Esophagus muscularis mucosa (tissue), 4 donors: ENCODE measurements at regions not wholly inside any gene's neighbourhood (a gene's known extent, or its start where the extent isn't known, plus 50 kb on each side); places are given as distances from the start of the nearest gene placed in this dataset.

Experiments used
- CTCF ChIP-seq, 3 experiments: fragments of 200-600 bp in 2 of 3; fragments of 450-650 bp in 1 of 3; sonication (generic) in 2 of 3; IDR thresholded peaks; one replicate each; pipeline ENCODE4 v1.5.1; 2017 to 2019; ENCODE audit warnings: antibody characterized with exemption in 3 of 3, mild to moderate bottlenecking in 2 of 3, moderate library complexity in 1 of 3
- EP300 ChIP-seq: sonication (generic); formaldehyde crosslinking; IDR thresholded peaks from one replicate; pipeline ENCODE4 v1.6.1; 2017; ENCODE audit warnings: antibody characterized with exemption
- POLR2A ChIP-seq: fragments of 450-650 bp; IDR thresholded peaks from one replicate; pipeline ENCODE4 v1.6.1; 2017; ENCODE audit warnings: antibody characterized with exemption, moderate library complexity, mild to moderate bottlenecking, low read depth
- POLR2AphosphoS5 ChIP-seq, 2 donors: sonication (generic); formaldehyde crosslinking; IDR thresholded peaks; one replicate each; pipeline ENCODE4 v1.6.1; 2017; ENCODE audit warnings: antibody characterized with exemption in 2 of 2

GRCh38 chr5:96031180-96031579, 69.5 kb upstream of the ELL2 start:
- no peak for TF ChIP-seq CTCF (IDR thresholded peaks at IDR 0.05)
- TF ChIP-seq EP300: no peak
- no peak for TF ChIP-seq POLR2AphosphoS5 (IDR thresholded peaks at IDR 0.05)
- TF ChIP-seq POLR2A: no peak
